HepG2 (cell line): ENCODE measurements at regions not wholly inside any gene's neighbourhood (a gene's known extent, or its start where the extent isn't known, plus 50 kb on each side); places are given as distances from the start of the nearest gene placed in this dataset.

Experiments used
- ATAC-seq: fragments of 200-7000 bp; cut with Tn5 transposase; 3 replicates; pipeline ENCODE4 v1.9.1; 2020; ENCODE audit warnings: mild to moderate bottlenecking, moderate library complexity
- BruUV-seq: library from RNA; stranded (reverse); fragments of 400-500 nt; replicated peaks from 2 replicates; lab custom pipeline; 2021; lab: Mats Ljungman, UMichigan
- CTCF ChIA-PET: fragments of 300-600 bp; formaldehyde crosslinking; extraction: SDS; loops from one replicate; lab custom pipeline; 2021; ENCODE audit warnings: low total read pairs, inconsistent platforms, low intra/inter-chr PET ratio; lab: Yijun Ruan, JAX
- POLR2A ChIA-PET: fragments of 350-600 bp; sonication (Branson Sonifier 250); formaldehyde crosslinking; loops from one replicate; lab custom pipeline; 2020; ENCODE audit warnings: antibody characterized with exemption, inconsistent platforms; lab: Yijun Ruan, JAX
- DNase-seq: peaks from one replicate; pipeline ENCODE4 v3.0.0-alpha.2; 2015; ENCODE audit warnings: low spot score
- FAIRE-seq: peaks from 3 replicates; lab custom pipeline; 2011; peaks lifted over from hg19 to GRCh38; lab: Jason Lieb, UNC
- H2AFZ ChIP-seq: one replicate; pipeline ENCODE4 v1.6.1; 2011; ENCODE audit warnings: low read length, inconsistent platforms
- H3K27ac ChIP-seq: fragments of 300-600 bp; 3 replicates; pipeline ENCODE4 v1.8.0; 2011; ENCODE audit warnings: mixed run types, mild to moderate bottlenecking, mixed read lengths, low read length, inconsistent platforms; ENCODE audit not compliant: insufficient read depth; ENCODE audit errors: extremely low read length
- H3K27me3 ChIP-seq, 2 experiments: fragments of 200-600 bp in 1 of 2; 2 replicates in 1 of 2; 3 replicates in 1 of 2; pipeline versions ENCODE4 v1.6.0 to v1.8.0; 2011; ENCODE audit warnings: low read length in 2 of 2, mild to moderate bottlenecking in 2 of 2, moderate library complexity in 2 of 2, inconsistent platforms in 1 of 2; ENCODE audit not compliant: insufficient read depth in 2 of 2, control insufficient read depth in 1 of 2
- H3K36me3 ChIP-seq, 2 experiments: fragments of 200-600 bp in 1 of 2; replicated peaks in 1 of 2; 2 replicates in 1 of 2; 3 replicates in 1 of 2; pipeline versions ENCODE4 v1.5.1 to v1.8.0; 2011; ENCODE audit warnings: low read length in 2 of 2, inconsistent platforms in 1 of 2; ENCODE audit not compliant: insufficient read depth in 2 of 2, control insufficient read depth in 1 of 2
- H3K4me1 ChIP-seq: 2 replicates; pipeline ENCODE4 v1.5.1; 2012; ENCODE audit warnings: low read length, inconsistent platforms; ENCODE audit not compliant: insufficient read depth
- H3K4me2 ChIP-seq: 2 replicates; pipeline ENCODE4 v1.6.0; 2011; ENCODE audit warnings: low read depth, low read length, inconsistent platforms
- H3K4me3 ChIP-seq, 3 experiments: fragments of 200-600 bp in 1 of 3; sonication (generic), shearing (Covaris generic) in 1 of 3; replicated peaks in 1 of 3; 2 replicates each; pipeline ENCODE4 v1.5.1; 2011 to 2016; ENCODE audit warnings: low read length in 3 of 3, inconsistent platforms in 2 of 3, low read depth in 2 of 3, mild to moderate bottlenecking in 2 of 3, control low read depth in 1 of 3, mixed read lengths in 1 of 3; ENCODE audit not compliant: insufficient read depth in 1 of 3
- H3K79me2 ChIP-seq: one replicate; pipeline ENCODE4 v1.6.1; 2011; ENCODE audit warnings: low read length, inconsistent platforms; ENCODE audit not compliant: insufficient read depth
- H3K9ac ChIP-seq: 2 replicates; pipeline ENCODE4 v1.6.0; 2011; ENCODE audit warnings: mild to moderate bottlenecking, low read depth, low read length, inconsistent platforms; ENCODE audit not compliant: insufficient read depth
- H3K9me3 ChIP-seq: 2 replicates; pipeline ENCODE4 v1.5.1; 2012; ENCODE audit warnings: mild to moderate bottlenecking, low read length
- H4K20me1 ChIP-seq: 2 replicates; pipeline ENCODE4 v1.6.0; 2011; ENCODE audit warnings: inconsistent platforms, mild to moderate bottlenecking, low read length, moderate library complexity; ENCODE audit not compliant: insufficient read depth
- AGO1 ChIP-seq: fragments of 200-400 bp; formaldehyde crosslinking; IDR thresholded peaks from 2 replicates; pipeline ENCODE4 v1.6.1; 2017; ENCODE audit warnings: mild to moderate bottlenecking, low read depth, low read length, moderate library complexity; ENCODE audit not compliant: poor library complexity, severe bottlenecking
- BCL6 ChIP-seq: IDR thresholded peaks from 2 replicates; pipeline ENCODE4 v1.6.1; 2016; ENCODE audit warnings: missing genetic modification reagents, missing compliant biosample characterization
- MAZ ChIP-seq, 2 experiments: sonication (generic) in 1 of 2; formaldehyde crosslinking in 1 of 2; IDR thresholded peaks; 2 replicates each; pipeline versions ENCODE4 v1.5.0 to v1.6.1; 2012 to 2020; ENCODE audit warnings: low read depth in 2 of 2, mild to moderate bottlenecking in 2 of 2, borderline replicate concordance in 1 of 2, improper control_type of control experiment in 1 of 2, low read length in 1 of 2, missing genetic modification reagents in 1 of 2, moderate library complexity in 1 of 2
- MYPOP ChIP-seq: sonication (generic); formaldehyde crosslinking; IDR thresholded peaks from 2 replicates; pipeline ENCODE4 v1.8.1; 2023; ENCODE audit warnings: mild to moderate bottlenecking, moderate library complexity, missing genetic modification reagents
- NR2F2 ChIP-seq: IDR thresholded peaks from 2 replicates; pipeline ENCODE4 v1.6.1; 2012; ENCODE audit warnings: low read depth, inconsistent platforms, borderline replicate concordance
- NRL ChIP-seq: sonication (generic); formaldehyde crosslinking; IDR thresholded peaks from 2 replicates; pipeline ENCODE4 v1.5.0; 2020; ENCODE audit warnings: missing genetic modification reagents, mild to moderate bottlenecking, moderate library complexity, borderline replicate concordance
- PAXIP1 ChIP-seq: sonication (generic); formaldehyde crosslinking; conservative IDR thresholded peaks from 2 replicates; pipeline ENCODE4 v1.4.0; 2020; ENCODE audit warnings: mild to moderate bottlenecking, missing genetic modification reagents, moderate library complexity
- RFX5 ChIP-seq: IDR thresholded peaks from 2 replicates; pipeline ENCODE4 v1.6.1; 2011; ENCODE audit warnings: low read depth, low read length, improper control_type of control experiment
- ZC3H4 ChIP-seq: sonication (generic); formaldehyde crosslinking; IDR thresholded peaks from 2 replicates; pipeline ENCODE4 v1.4.0; 2020; ENCODE audit warnings: missing genetic modification reagents, borderline replicate concordance
- ZNF160 ChIP-seq: sonication (generic); formaldehyde crosslinking; IDR thresholded peaks from 2 replicates; pipeline ENCODE4 v1.8.0; 2022; ENCODE audit warnings: mild to moderate bottlenecking, inconsistent platforms, missing genetic modification reagents
- ZNF232 ChIP-seq: sonication (generic); formaldehyde crosslinking; IDR thresholded peaks from 2 replicates; pipeline ENCODE4 v1.4.0; 2020; ENCODE audit warnings: missing genetic modification reagents, borderline replicate concordance
- ZNF44 ChIP-seq: sonication (generic); formaldehyde crosslinking; IDR thresholded peaks from 2 replicates; pipeline ENCODE4 v1.5.1; 2020; ENCODE audit warnings: mild to moderate bottlenecking, missing genetic modification reagents
- ZNF720 ChIP-seq: sonication (generic); formaldehyde crosslinking; IDR thresholded peaks from 2 replicates; pipeline ENCODE4 v1.4.0; 2020; ENCODE audit warnings: missing genetic modification reagents
- WGBS: methylation state at CpG from one replicate; pipeline ENCODE4 v1.1.6; 2017; ENCODE audit warnings: low lambda C conversion rate; 5-methylcytosine and 5-hydroxymethylcytosine counted together
- in situ Hi-C: cut with HindIII; loops from 2 replicates; pipeline ENCODE4 v1.10.0; 2017; ENCODE audit warnings: low pct_unique_long_range_greater_than_20kb; ENCODE audit not compliant: extremely low pct_ligation_motif_present
- intact Hi-C: fragments of 100-400 bp; cut with micrococcal nuclease; formaldehyde crosslinking; loops from one replicate; pipeline ENCODE4 v1.10.0; 2022; ENCODE audit not compliant: unreplicated experiment

GRCh38 chr12:43009846-43010240 lies 420.3 kb upstream of the PRICKLE1 start:
- no peak for TF ChIP-seq MAZ (IDR thresholded peaks at IDR 0.05; ENCODE audit: borderline replicate concordance, low read depth, low read length)
- TF ChIP-seq MAZ (CRISPR knock-in tag; IDR thresholded peaks at IDR 0.05; ENCODE audit: low read depth): no peak
- no peak for TF ChIP-seq NRL
- TF ChIP-seq ZC3H4 (CRISPR knock-in tag): no peak
- TF ChIP-seq ZNF44 (CRISPR knock-in tag): no peak
- no peak for TF ChIP-seq AGO1
- TF ChIP-seq NR2F2: no peak
- TF ChIP-seq ZNF720: no peak
- DNase-seq: no peak
- BruUV-seq: no TSS peak
- intact Hi-C loops: no loop called here
- no peak for ATAC-seq
- Histone ChIP-seq H3K4me2 (no peak overlapping the region), H3K9me3 (no peaks in the 10 kb centered on the region), H3K4me1 (no peaks in the 10 kb centered on the region), H3K27ac (no peak overlapping the region), H2AFZ (no peak overlapping the region), H4K20me1 (no peaks in the 10 kb centered on the region), H3K36me3 (no peaks in the 10 kb centered on the region), H3K4me3 (no peak overlapping the region), H3K27me3 (no peaks in the 10 kb centered on the region), H3K79me2 (no peaks in the 10 kb centered on the region), H3K9ac (no peak overlapping the region)
- ChIA-PET CTCF (no interaction called here), POLR2A (no interaction called here)
- no peak for FAIRE-seq
- in situ Hi-C loops: no loop called here

- Histone ChIP-seq H3K79me2 (no peaks in the 10 kb centered on the region), H3K36me3 (no peaks in the 10 kb centered on the region), H3K27me3 (no peaks in the 10 kb centered on the region), H2AFZ (no peak overlapping the region), H3K4me2 (no peak overlapping the region), H3K4me1 (no peaks in the 10 kb centered on the region), H3K9ac (no peak overlapping the region), H3K27ac (no peak overlapping the region), H3K4me3 (no peak overlapping the region), H4K20me1 (no peaks in the 10 kb centered on the region), H3K9me3 (no peaks in the 10 kb centered on the region)
- ChIA-PET CTCF (no interaction called here), POLR2A (no interaction called here)
- no peak for ATAC-seq
- DNase-seq: no peak
- intact Hi-C loops: no loop called here
- BruUV-seq: no TSS peak
- FAIRE-seq: no peak
- in situ Hi-C loops: no loop called here
- 3% methylated on average over 2 of the region's 2 CpGs for WGBS
- TF ChIP-seq BCL6 (CRISPR knock-in tag): no peak
- no peak for TF ChIP-seq ZNF160
- TF ChIP-seq PAXIP1 (CRISPR knock-in tag): no peak
- no peak for TF ChIP-seq MYPOP (CRISPR knock-in tag)
- no peak for TF ChIP-seq ZNF232 (CRISPR knock-in tag)
- no peak for TF ChIP-seq RFX5
These were observed 419.7 kb upstream of the PRICKLE1 start for GRCh38 chr12:43008953-43009845.
